IMR-90 (cell line): ENCODE measurements at regions not wholly inside any gene's neighbourhood (a gene's known extent, or its start where the extent isn't known, plus 50 kb on each side); places are given as distances from the start of the nearest gene placed in this dataset.
A peak's percentile ranks its signal among the peaks of the same experiment; 100 is the strongest.

ENCODE experiments used
- ATAC-seq: fragments of 200-7000 bp; cut with Tn5 transposase; 2 replicates; pipeline ENCODE4 v1.9.1; 2020; ENCODE audit warnings: low read depth, mild to moderate bottlenecking, moderate library complexity
- BruUV-seq: library from RNA; stranded (reverse); fragments of 400-500 nt; replicated peaks from 2 replicates; lab custom pipeline; 2021; lab: Mats Ljungman, UMichigan
- CTCF ChIA-PET: fragments of 300-600 bp; formaldehyde crosslinking; extraction: SDS; loops from one replicate; lab custom pipeline; 2021; ENCODE audit warnings: antibody characterized with exemption; lab: Yijun Ruan, JAX
- POLR2A ChIA-PET: fragments of 300-600 bp; sonication (Branson Sonifier 250); formaldehyde crosslinking; loops from one replicate; lab custom pipeline; 2022; ENCODE audit warnings: antibody characterized with exemption; ENCODE audit not compliant: unreplicated experiment; lab: Charles Lee
- DNase-seq: peaks from one replicate; pipeline ENCODE4 v3.0.0; 2013
- H2AFZ ChIP-seq: replicated peaks from 2 replicates; pipeline ENCODE3; 2013; ENCODE audit warnings: low read length, mild to moderate bottlenecking; ENCODE audit not compliant: poor library complexity
- H2AK5ac ChIP-seq: 2 replicates; pipeline ENCODE4 v1.6.1; 2013; ENCODE audit warnings: low read depth, low read length, inconsistent platforms
- H2AK9ac ChIP-seq: replicated peaks from 2 replicates; pipeline ENCODE3; 2013; ENCODE audit warnings: mild to moderate bottlenecking, low read depth, low read length, moderate library complexity; ENCODE audit not compliant: poor library complexity
- H2BK120ac ChIP-seq: 2 replicates; pipeline ENCODE4 v1.6.1; 2013; ENCODE audit warnings: low read depth, low read length, inconsistent platforms
- H2BK15ac ChIP-seq: 3 replicates; pipeline ENCODE4 v1.6.1; 2013; ENCODE audit warnings: low read depth, low read length, inconsistent platforms
- H2BK20ac ChIP-seq: 2 replicates; pipeline ENCODE4 v1.6.1; 2013; ENCODE audit warnings: low read depth, mild to moderate bottlenecking, inconsistent platforms, low read length, moderate library complexity
- H2BK5ac ChIP-seq: 2 replicates; pipeline ENCODE4 v1.6.1; 2013; ENCODE audit warnings: mild to moderate bottlenecking, low read depth, low read length, inconsistent platforms; ENCODE audit not compliant: poor library complexity, severe bottlenecking
- H3K14ac ChIP-seq: replicated peaks from 2 replicates; pipeline ENCODE4 v1.6.1; 2013; ENCODE audit warnings: low read depth, low read length, inconsistent platforms
- H3K18ac ChIP-seq: 2 replicates; pipeline ENCODE4 v1.6.1; 2013; ENCODE audit warnings: low read depth, low read length, control low read depth
- H3K23ac ChIP-seq: 2 replicates; pipeline ENCODE4 v1.6.1; 2013; ENCODE audit warnings: low read depth, low read length, inconsistent platforms
- H3K27ac ChIP-seq: 2 replicates; pipeline ENCODE4 v1.5.1; 2013; ENCODE audit warnings: mild to moderate bottlenecking, control low read depth, low read length; ENCODE audit not compliant: insufficient read depth
- H3K27me3 ChIP-seq: 2 replicates; pipeline ENCODE4 v1.6.1; 2013; ENCODE audit warnings: low read length; ENCODE audit not compliant: control insufficient read depth, insufficient read depth
- H3K36me3 ChIP-seq: 2 replicates; pipeline ENCODE4 v1.6.1; 2013; ENCODE audit warnings: low read length, mixed read lengths; ENCODE audit not compliant: control insufficient read depth, insufficient read depth
- H3K4ac ChIP-seq: 2 replicates; pipeline ENCODE4 v1.6.1; 2013; ENCODE audit warnings: low read depth, low read length, inconsistent platforms
- H3K4me1 ChIP-seq: 2 replicates; pipeline ENCODE4 v1.6.1; 2013; ENCODE audit warnings: low read length, mixed read lengths; ENCODE audit not compliant: control insufficient read depth, insufficient read depth
- H3K4me2 ChIP-seq: 2 replicates; pipeline ENCODE4 v1.6.1; 2013; ENCODE audit warnings: low read depth, mild to moderate bottlenecking, control low read depth, low read length, moderate library complexity
- H3K4me3 ChIP-seq: 2 replicates; pipeline ENCODE4 v1.5.1; 2013; ENCODE audit warnings: low read depth, mild to moderate bottlenecking, control low read depth, low read length, moderate library complexity; ENCODE audit not compliant: insufficient read depth
- H3K56ac ChIP-seq: 2 replicates; pipeline ENCODE4 v1.6.1; 2013; ENCODE audit warnings: low read length, inconsistent platforms; ENCODE audit not compliant: insufficient read depth; ENCODE audit errors: extremely low read depth
- H3K79me1 ChIP-seq, 2 experiments: 2 replicates each; pipeline ENCODE4 v1.6.1; 2013; ENCODE audit warnings: low read length in 2 of 2, inconsistent platforms in 1 of 2, low read depth in 1 of 2
- H3K9ac ChIP-seq: 2 replicates; pipeline ENCODE4 v1.6.1; 2013; ENCODE audit warnings: low read depth, low read length, control low read depth
- H3K9me1 ChIP-seq: 2 replicates; pipeline ENCODE4 v1.6.1; 2013; ENCODE audit warnings: low read length, inconsistent platforms; ENCODE audit not compliant: insufficient read depth
- H3K9me3 ChIP-seq: 2 replicates; pipeline ENCODE4 v1.6.1; 2013; ENCODE audit warnings: low read length; ENCODE audit not compliant: control insufficient read depth, insufficient read depth
- H4K20me1 ChIP-seq: 2 replicates; pipeline ENCODE4 v1.6.1; 2013; ENCODE audit warnings: low read length, inconsistent platforms; ENCODE audit not compliant: insufficient read depth
- H4K5ac ChIP-seq: 2 replicates; pipeline ENCODE4 v1.6.1; 2013; ENCODE audit warnings: mild to moderate bottlenecking, low read depth, low read length, control low read depth
- H4K8ac ChIP-seq, 2 experiments: 2 replicates each; pipeline ENCODE4 v1.6.1; 2013; ENCODE audit warnings: low read depth in 2 of 2, low read length in 2 of 2, control low read depth in 1 of 2, inconsistent platforms in 1 of 2
- H4K91ac ChIP-seq: 2 replicates; pipeline ENCODE4 v1.6.1; 2013; ENCODE audit warnings: low read depth, low read length, inconsistent platforms; ENCODE audit not compliant: insufficient read depth
- BHLHE40 ChIP-seq: fragments of 150-350 bp; IDR thresholded peaks from 2 replicates; pipeline ENCODE4 v1.6.1; 2016; ENCODE audit warnings: mild to moderate bottlenecking, low read depth, low read length
- CEBPB ChIP-seq: IDR thresholded peaks from 2 replicates; pipeline ENCODE4 v1.6.1; 2012; ENCODE audit warnings: low read depth, low read length, improper control_type of control experiment
- CHD1 ChIP-seq: IDR thresholded peaks from 2 replicates; pipeline ENCODE4 v1.6.1; 2012; ENCODE audit warnings: low read depth, low read length, improper control_type of control experiment
- FOS ChIP-seq: fragments of 150-350 bp; IDR thresholded peaks from 2 replicates; pipeline ENCODE4 v1.6.1; 2016; ENCODE audit warnings: low read depth, low read length
- MAFK ChIP-seq: IDR thresholded peaks from 2 replicates; pipeline ENCODE4 v1.6.1; 2012; ENCODE audit warnings: low read depth, low read length, improper control_type of control experiment
- MXI1 ChIP-seq: IDR thresholded peaks from 2 replicates; pipeline ENCODE4 v1.6.1; 2012; ENCODE audit warnings: low read depth, mild to moderate bottlenecking, low read length, moderate library complexity, borderline replicate concordance
- NFE2L2 ChIP-seq: fragments of 150-350 bp; IDR thresholded peaks from 2 replicates; pipeline ENCODE4 v1.6.1; 2016; ENCODE audit warnings: low read depth, mild to moderate bottlenecking, low read length
- POLR2A ChIP-seq: IDR thresholded peaks from 2 replicates; pipeline ENCODE4 v1.6.1; 2012; ENCODE audit warnings: mild to moderate bottlenecking, low read depth, low read length
- RAD21 ChIP-seq: IDR thresholded peaks from 2 replicates; pipeline ENCODE4 v1.6.1; 2012; ENCODE audit warnings: low read length, improper control_type of control experiment
- RCOR1 ChIP-seq: IDR thresholded peaks from 2 replicates; pipeline ENCODE4 v1.6.1; 2012; ENCODE audit warnings: mild to moderate bottlenecking, low read length, improper control_type of control experiment; ENCODE audit not compliant: insufficient replicate concordance
- RFX5 ChIP-seq: IDR thresholded peaks from 2 replicates; pipeline ENCODE4 v1.8.0; 2012; ENCODE audit warnings: low read depth, mild to moderate bottlenecking, low read length, moderate library complexity
- SMC3 ChIP-seq: fragments of 150-350 bp; IDR thresholded peaks from 2 replicates; pipeline ENCODE4 v1.6.1; 2016; ENCODE audit warnings: low read depth, mild to moderate bottlenecking, antibody characterized with exemption, low read length, moderate library complexity
- WGBS, 2 experiments: methylation state at CpG; one replicate each; pipeline versions ENCODE4 v1.1.5 to v1.1.7; 2013; ENCODE audit warnings: missing lambda C conversion rate in 2 of 2; ENCODE audit not compliant: insufficient read length in 1 of 2; ENCODE audit errors: extremely low coverage in 2 of 2; 5-methylcytosine and 5-hydroxymethylcytosine counted together
- dilution Hi-C: fragments of 300-500 bp; cut with HindIII; formaldehyde crosslinking; loops from one replicate; pipeline ENCODE4 v1.14.3; 2018; ENCODE audit warnings: low sequenced_read_pairs; ENCODE audit not compliant: unreplicated experiment
- in situ Hi-C: fragments of 300-500 bp; cut with MboI; formaldehyde crosslinking; loops from 3 replicates; pipeline ENCODE4 v1.14.3; 2019; ENCODE audit warnings: low sequenced_read_pairs, inconsistent platforms, mixed read lengths
- intact Hi-C: fragments of 100-400 bp; cut with micrococcal nuclease; formaldehyde crosslinking; loops from 2 replicates; pipeline ENCODE4 v1.10.0; 2022
- TF ChIP-seq, protein P1 (sequence below): fragments of 150-350 bp; IDR thresholded peaks from 2 replicates; pipeline ENCODE4 v1.6.1; 2017; ENCODE audit warnings: mild to moderate bottlenecking, antibody characterized with exemption, low read length, low read depth
- TF ChIP-seq, protein P2 (sequence below): conservative IDR thresholded peaks from 2 replicates; pipeline ENCODE4 v1.5.1; 2012; ENCODE audit warnings: mild to moderate bottlenecking, low read depth, low read length, improper control_type of control experiment
- TF ChIP-seq, protein P3 (sequence below): fragments of 150-350 bp; IDR thresholded peaks from 2 replicates; pipeline ENCODE4 v1.6.1; 2016; ENCODE audit warnings: low read depth, mild to moderate bottlenecking, low read length, moderate library complexity, borderline replicate concordance

DNA sequence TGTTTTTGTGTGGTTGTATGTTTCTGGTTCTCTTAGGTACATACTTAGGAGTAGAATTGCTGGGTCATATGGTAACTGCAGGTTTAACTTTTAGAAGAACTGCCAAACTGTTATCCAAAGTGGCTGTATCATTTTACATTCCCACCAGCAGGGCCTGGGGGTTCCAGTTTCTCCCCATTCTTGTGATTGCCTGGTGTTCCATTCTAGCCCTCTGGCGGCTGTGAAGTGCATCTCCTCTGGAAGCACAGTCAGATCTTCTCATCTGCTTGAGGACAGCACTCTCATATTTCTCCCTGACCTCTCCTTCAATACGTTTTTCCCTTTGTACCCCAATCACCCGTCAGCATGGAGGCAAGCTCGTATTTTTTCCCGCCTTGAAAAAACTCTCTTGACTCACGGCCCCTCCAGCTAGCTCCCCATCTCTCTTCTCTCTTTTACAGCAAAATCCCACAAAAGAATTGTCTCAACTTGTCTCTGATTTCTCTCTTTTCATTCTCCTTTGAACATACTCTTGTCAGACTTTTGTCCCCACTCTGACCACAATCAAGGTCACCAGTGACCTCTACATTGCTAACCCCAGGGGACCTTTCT, 56.8 kb upstream of the THY1 start:
- Histone ChIP-seq H3K23ac (no peak overlapping the region), H3K9me3 (no peaks in the 10 kb centered on the region), H3K4me3 (no peak overlapping the region), H2BK120ac (no peak overlapping the region), H3K79me1 (no peaks in the 10 kb centered on the region), H3K56ac (no peak overlapping the region), H3K4ac (no peak overlapping the region), H4K5ac (no peak overlapping the region), H3K14ac (no peak overlapping the region), H3K18ac (no peak overlapping the region), H3K27ac (no peak overlapping the region), H4K20me1 (peaks cover 3% of the 10 kb centered on the region; the same call in 1 of the 2 replicates), H2BK15ac (no peak overlapping the region), H2AFZ (no peak overlapping the region), H3K36me3 (no peaks in the 10 kb centered on the region), H2AK9ac (no peak overlapping the region), H4K91ac (no peak overlapping the region), H3K9ac (no peak overlapping the region), H3K4me2 (no peak overlapping the region), H3K4me1 (peaks cover 3% of the 10 kb centered on the region; the same call in 1 of the 2 replicates), H2BK20ac (no peak overlapping the region), H3K9me1 (no peaks in the 10 kb centered on the region), H3K27me3 (peaks cover 36% of the 10 kb centered on the region; the same call in 1 of the 2 replicates), H4K8ac (no peak overlapping the region), H2AK5ac (no peak overlapping the region), H2BK5ac (no peak overlapping the region)
- dilution Hi-C loops: no loop called here
- ChIA-PET CTCF (interaction anchor here (1.2 to 1.8 kb wide), 2 partner anchors 124 to 629 kb away, joined by 3 to 5 read pairs; no protein-coding TSS in a partner anchor), POLR2A (no interaction called here)
- intact Hi-C loops: loop anchor here (2.0 to 10.0 kb wide), 3 partner anchors 163 to 375 kb away; partner anchors contain the start of genes C2CD2L, DPAGT1 and NECTIN1
- DNase-seq (peak; percentile 65), ATAC-seq (peak; percentile 36)
- 45% methylated on average over 5 of the region's 6 CpGs; no CpG with 5 or more reads in 1 of the 2 experiments for WGBS, 2 experiments
- no TSS peak for BruUV-seq
- in situ Hi-C loops: loop anchor here (5.0 kb wide), 2 partner anchors 253 to 628 kb away; no protein-coding TSS in a partner anchor
- TF ChIP-seq MXI1: no peak
- no peak for TF ChIP-seq FOS
- no peak for TF ChIP-seq POLR2A
- TF ChIP-seq, protein P1, sequence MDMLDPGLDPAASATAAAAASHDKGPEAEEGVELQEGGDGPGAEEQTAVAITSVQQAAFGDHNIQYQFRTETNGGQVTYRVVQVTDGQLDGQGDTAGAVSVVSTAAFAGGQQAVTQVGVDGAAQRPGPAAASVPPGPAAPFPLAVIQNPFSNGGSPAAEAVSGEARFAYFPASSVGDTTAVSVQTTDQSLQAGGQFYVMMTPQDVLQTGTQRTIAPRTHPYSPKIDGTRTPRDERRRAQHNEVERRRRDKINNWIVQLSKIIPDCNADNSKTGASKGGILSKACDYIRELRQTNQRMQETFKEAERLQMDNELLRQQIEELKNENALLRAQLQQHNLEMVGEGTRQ: no peak
- TF ChIP-seq NFE2L2: no peak
- TF ChIP-seq MAFK: no peak
- TF ChIP-seq, protein P2, sequence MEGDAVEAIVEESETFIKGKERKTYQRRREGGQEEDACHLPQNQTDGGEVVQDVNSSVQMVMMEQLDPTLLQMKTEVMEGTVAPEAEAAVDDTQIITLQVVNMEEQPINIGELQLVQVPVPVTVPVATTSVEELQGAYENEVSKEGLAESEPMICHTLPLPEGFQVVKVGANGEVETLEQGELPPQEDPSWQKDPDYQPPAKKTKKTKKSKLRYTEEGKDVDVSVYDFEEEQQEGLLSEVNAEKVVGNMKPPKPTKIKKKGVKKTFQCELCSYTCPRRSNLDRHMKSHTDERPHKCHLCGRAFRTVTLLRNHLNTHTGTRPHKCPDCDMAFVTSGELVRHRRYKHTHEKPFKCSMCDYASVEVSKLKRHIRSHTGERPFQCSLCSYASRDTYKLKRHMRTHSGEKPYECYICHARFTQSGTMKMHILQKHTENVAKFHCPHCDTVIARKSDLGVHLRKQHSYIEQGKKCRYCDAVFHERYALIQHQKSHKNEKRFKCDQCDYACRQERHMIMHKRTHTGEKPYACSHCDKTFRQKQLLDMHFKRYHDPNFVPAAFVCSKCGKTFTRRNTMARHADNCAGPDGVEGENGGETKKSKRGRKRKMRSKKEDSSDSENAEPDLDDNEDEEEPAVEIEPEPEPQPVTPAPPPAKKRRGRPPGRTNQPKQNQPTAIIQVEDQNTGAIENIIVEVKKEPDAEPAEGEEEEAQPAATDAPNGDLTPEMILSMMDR: peak; percentile 92
- TF ChIP-seq SMC3: peak; percentile 52
- TF ChIP-seq RFX5: no peak
- no peak for TF ChIP-seq CHD1
- no peak for TF ChIP-seq CEBPB
- no peak for TF ChIP-seq BHLHE40
- TF ChIP-seq RCOR1: no peak
- TF ChIP-seq RAD21: peak; percentile 52
- TF ChIP-seq, protein P3, sequence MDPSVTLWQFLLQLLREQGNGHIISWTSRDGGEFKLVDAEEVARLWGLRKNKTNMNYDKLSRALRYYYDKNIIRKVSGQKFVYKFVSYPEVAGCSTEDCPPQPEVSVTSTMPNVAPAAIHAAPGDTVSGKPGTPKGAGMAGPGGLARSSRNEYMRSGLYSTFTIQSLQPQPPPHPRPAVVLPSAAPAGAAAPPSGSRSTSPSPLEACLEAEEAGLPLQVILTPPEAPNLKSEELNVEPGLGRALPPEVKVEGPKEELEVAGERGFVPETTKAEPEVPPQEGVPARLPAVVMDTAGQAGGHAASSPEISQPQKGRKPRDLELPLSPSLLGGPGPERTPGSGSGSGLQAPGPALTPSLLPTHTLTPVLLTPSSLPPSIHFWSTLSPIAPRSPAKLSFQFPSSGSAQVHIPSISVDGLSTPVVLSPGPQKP: no peak
